ENCODE measurements at regions not wholly inside any gene's neighbourhood (a gene's known extent, or its start where the extent isn't known, plus 50 kb on each side); places are given as distances from the start of the nearest gene placed in this dataset.

- TF ChIP-seq YY1 (IDR thresholded peaks at IDR 0.05; ENCODE audit: insufficient read depth, insufficient read length) (no peak), ZNF274 (IDR thresholded peaks at IDR 0.05; ENCODE audit: low read depth, low read length) (no peak), SUZ12 (IDR thresholded peaks at IDR 0.05; ENCODE audit: extremely low read depth, insufficient read depth, insufficient read length) (no peak)
These were observed 154.9 kb upstream of the BEND6 start for GRCh38 chr6:56799989-56800388.

Data from NT2/D1 (cell line).